NT2/D1 (cell line): ENCODE measurements at regions not wholly inside any gene's neighbourhood (a gene's known extent, or its start where the extent isn't known, plus 50 kb on each side); places are given as distances from the start of the nearest gene placed in this dataset.
A peak's percentile ranks its signal among the peaks of the same experiment; 100 is the strongest.

Source experiments
- DNase-seq: peaks from one replicate; pipeline ENCODE4 v3.0.0-alpha.2; 2011; ENCODE audit warnings: low read depth, low spot score
- H3K27me3 ChIP-seq: 2 replicates; pipeline ENCODE4 v1.6.0; 2011; ENCODE audit warnings: mild to moderate bottlenecking; ENCODE audit not compliant: insufficient read length, insufficient read depth
- H3K36me3 ChIP-seq: 2 replicates; pipeline ENCODE4 v1.6.1; 2011; ENCODE audit warnings: mild to moderate bottlenecking, low read length, mixed read lengths; ENCODE audit not compliant: insufficient read depth, insufficient read length
- H3K4me1 ChIP-seq: 2 replicates; pipeline ENCODE4 v1.5.1; 2011; ENCODE audit not compliant: insufficient read depth, insufficient read length
- H3K4me3 ChIP-seq: 2 replicates; pipeline ENCODE4 v1.5.1; 2011; ENCODE audit warnings: low read depth; ENCODE audit not compliant: insufficient read length
- H3K9ac ChIP-seq: 2 replicates; pipeline ENCODE4 v1.6.0; 2011; ENCODE audit warnings: low read depth; ENCODE audit not compliant: insufficient read length
- H3K9me3 ChIP-seq: 2 replicates; pipeline ENCODE4 v1.5.1; 2011; ENCODE audit warnings: mild to moderate bottlenecking, low read length; ENCODE audit not compliant: insufficient read depth
- SUZ12 ChIP-seq: IDR thresholded peaks from 2 replicates; pipeline ENCODE4 v1.6.1; 2011; ENCODE audit not compliant: insufficient read length, insufficient read depth; ENCODE audit errors: extremely low read depth
- YY1 ChIP-seq: IDR thresholded peaks from 2 replicates; pipeline ENCODE4 v1.6.1; 2011; ENCODE audit not compliant: insufficient read length, insufficient read depth
- ZNF274 ChIP-seq: IDR thresholded peaks from 2 replicates; pipeline ENCODE4 v1.6.1; 2011; ENCODE audit warnings: mild to moderate bottlenecking, low read depth, low read length

- H3K4me1 ChIP-seq: peaks cover 5% of the 10 kb centered on the region
- no peak overlapping the region for H3K9ac ChIP-seq
- TF ChIP-seq ZNF274 (no peak), YY1 (no peak), SUZ12 (no peak)
- no peak for DNase-seq
- 0 out of 2 replicates have a peak, but pooled peaks cover 5% of the 10 kb centered on the region for H3K9me3 ChIP-seq
- no peaks in the 10 kb centered on the region for H3K36me3 ChIP-seq
- no peak overlapping the region for H3K4me3 ChIP-seq
- H3K27me3 ChIP-seq: no peaks in the 10 kb centered on the region
Measured at GRCh38 chr20:17840423-17840822, 128.2 kb downstream of the SNX5 start.

- Histone ChIP-seq H3K4me1 (peaks cover 4% of the 10 kb centered on the region), H3K9ac (no peak overlapping the region), H3K36me3 (no peaks in the 10 kb centered on the region), H3K27me3 (no peaks in the 10 kb centered on the region), H3K9me3 (0 out of 2 replicates have a peak, but pooled peaks cover 5% of the 10 kb centered on the region), H3K4me3 (no peak overlapping the region)
- TF ChIP-seq SUZ12 (no peak), ZNF274 (no peak), YY1 (no peak)
- no peak for DNase-seq
Measured at GRCh38 chr20:17838921-17839320, 129.7 kb downstream of the SNX5 start.

GRCh38 chr20:17837179-17837578, 131.4 kb downstream of the SNX5 start:
- Histone ChIP-seq H3K36me3 (no peaks in the 10 kb centered on the region), H3K4me3 (no peak overlapping the region), H3K9ac (no peak overlapping the region), H3K4me1 (peaks cover 3% of the 10 kb centered on the region), H3K9me3 (0 out of 2 replicates have a peak, but pooled peaks cover 5% of the 10 kb centered on the region), H3K27me3 (no peaks in the 10 kb centered on the region)
- TF ChIP-seq SUZ12: no peak
- TF ChIP-seq ZNF274: no peak
- TF ChIP-seq YY1: no peak
- no peak for DNase-seq

- H3K27me3 ChIP-seq: no peaks in the 10 kb centered on the region
- no peak overlapping the region for H3K4me3 ChIP-seq
- H3K9me3 ChIP-seq: 0 out of 2 replicates have a peak, but pooled peaks cover 5% of the 10 kb centered on the region
- no peaks in the 10 kb centered on the region for H3K36me3 ChIP-seq
- no peak for DNase-seq
- H3K9ac ChIP-seq: peak overlapping the region; percentile 32
- H3K4me1 ChIP-seq: peaks cover 3% of the 10 kb centered on the region
- TF ChIP-seq YY1: no peak
- TF ChIP-seq SUZ12: no peak
- TF ChIP-seq ZNF274: no peak
Measured at GRCh38 chr20:17836303-17836861, 132.2 kb downstream of the SNX5 start.

GRCh38 chr20:17835934-17836300, 132.7 kb downstream of the SNX5 start:
- TF ChIP-seq SUZ12: no peak
- no peak for TF ChIP-seq YY1
- TF ChIP-seq ZNF274: no peak
- 0 out of 2 replicates have a peak, but pooled peaks cover 5% of the 10 kb centered on the region for H3K9me3 ChIP-seq
- no peaks in the 10 kb centered on the region for H3K27me3 ChIP-seq
- peaks cover 3% of the 10 kb centered on the region for H3K4me1 ChIP-seq
- no peaks in the 10 kb centered on the region for H3K36me3 ChIP-seq
- DNase-seq: no peak
- H3K9ac ChIP-seq: peak overlapping the region; percentile 32
- H3K4me3 ChIP-seq: no peak overlapping the region

- no peak overlapping the region for H3K9ac ChIP-seq
- no peak overlapping the region for H3K4me3 ChIP-seq
- no peaks in the 10 kb centered on the region for H3K36me3 ChIP-seq
- H3K27me3 ChIP-seq: no peaks in the 10 kb centered on the region
- 0 out of 2 replicates have a peak, but pooled peaks cover 2% of the 10 kb centered on the region for H3K9me3 ChIP-seq
- no peak for DNase-seq
- TF ChIP-seq YY1 (no peak), SUZ12 (no peak), ZNF274 (no peak)
- peaks cover 3% of the 10 kb centered on the region for H3K4me1 ChIP-seq
Measured at GRCh38 chr20:17835240-17835933, 133.2 kb downstream of the SNX5 start.

- Histone ChIP-seq H3K4me3 (no peak overlapping the region), H3K36me3 (no peaks in the 10 kb centered on the region), H3K9ac (no peak overlapping the region), H3K27me3 (no peaks in the 10 kb centered on the region), H3K4me1 (peaks cover 3% of the 10 kb centered on the region), H3K9me3 (no peaks in the 10 kb centered on the region)
- DNase-seq: no peak
- no peak for TF ChIP-seq YY1
- TF ChIP-seq ZNF274: no peak
- no peak for TF ChIP-seq SUZ12
Measured at GRCh38 chr20:17834804-17835203, 133.8 kb downstream of the SNX5 start.

GRCh38 chr20:17833036-17833674, 133.4 kb downstream of the BANF2 start:
- TF ChIP-seq SUZ12: no peak
- no peak for TF ChIP-seq ZNF274
- no peak for TF ChIP-seq YY1
- peaks cover 3% of the 10 kb centered on the region for H3K4me1 ChIP-seq
- no peak overlapping the region for H3K9ac ChIP-seq
- DNase-seq: no peak
- H3K36me3 ChIP-seq: no peaks in the 10 kb centered on the region
- no peaks in the 10 kb centered on the region for H3K27me3 ChIP-seq
- no peak overlapping the region for H3K4me3 ChIP-seq
- no peaks in the 10 kb centered on the region for H3K9me3 ChIP-seq
